ENCODE measurements at regions not wholly inside any gene's neighbourhood (a gene's known extent, or its start where the extent isn't known, plus 50 kb on each side); places are given as distances from the start of the nearest gene placed in this dataset.
A peak's percentile ranks its signal among the peaks of the same experiment; 100 is the strongest.
"Not testable (repeated sequence)": the region's sequence is repeated elsewhere in the genome, so short reads cannot be mapped to it uniquely, and the experiment has no call there.

- no peak for DNase-seq
Measured at GRCh38 chrX:138928737-138929459, 217.4 kb upstream of the FGF13 start.

DNA sequence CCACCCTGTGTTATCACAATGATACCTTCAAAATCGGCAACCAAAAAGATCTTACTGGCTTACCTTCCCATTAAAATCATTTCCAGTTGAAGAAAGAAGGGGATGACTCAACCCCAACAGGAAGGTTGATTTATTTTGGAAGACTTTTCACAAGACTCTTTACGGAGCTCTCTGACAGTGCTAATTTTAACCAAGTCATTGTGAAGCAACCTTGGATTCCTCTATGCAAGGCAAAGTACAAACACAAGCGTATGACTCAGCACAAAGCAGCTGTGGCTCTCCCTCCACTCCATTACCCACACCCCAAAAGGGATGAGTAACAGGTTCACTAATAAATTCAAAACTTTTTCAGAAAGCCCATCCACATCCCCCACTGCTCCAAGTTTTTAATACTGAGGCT is 213.8 kb upstream of the FGF13 start:
- peak; percentile 82 for DNase-seq

DNA sequence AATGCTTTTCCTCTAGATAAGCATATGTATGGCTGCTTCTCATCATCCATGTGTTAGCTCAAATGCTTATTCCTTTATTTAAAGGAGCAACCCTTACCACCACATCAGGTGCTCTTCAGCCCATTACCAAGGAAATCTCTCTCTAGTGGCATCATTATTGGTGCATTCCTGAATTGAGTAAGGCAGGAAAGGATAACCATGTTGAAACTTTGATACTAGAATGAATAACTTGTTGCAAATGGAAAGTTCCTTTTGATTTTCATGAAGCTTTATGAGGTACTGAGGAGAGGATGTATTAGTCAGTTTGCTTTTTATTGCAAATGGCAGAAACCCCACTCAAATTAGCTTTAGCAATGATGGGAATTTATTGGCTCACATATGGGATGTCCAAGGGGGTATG is 212.3 kb upstream of the FGF13 start:
- DNase-seq, result no peak

GRCh38 chrX:138921031-138921430 is 209.5 kb upstream of the FGF13 start:
- no peak for DNase-seq

GRCh38 chrX:138917781-138918180 is 206.3 kb upstream of the FGF13 start:
- peak; percentile 76 for DNase-seq

DNA sequence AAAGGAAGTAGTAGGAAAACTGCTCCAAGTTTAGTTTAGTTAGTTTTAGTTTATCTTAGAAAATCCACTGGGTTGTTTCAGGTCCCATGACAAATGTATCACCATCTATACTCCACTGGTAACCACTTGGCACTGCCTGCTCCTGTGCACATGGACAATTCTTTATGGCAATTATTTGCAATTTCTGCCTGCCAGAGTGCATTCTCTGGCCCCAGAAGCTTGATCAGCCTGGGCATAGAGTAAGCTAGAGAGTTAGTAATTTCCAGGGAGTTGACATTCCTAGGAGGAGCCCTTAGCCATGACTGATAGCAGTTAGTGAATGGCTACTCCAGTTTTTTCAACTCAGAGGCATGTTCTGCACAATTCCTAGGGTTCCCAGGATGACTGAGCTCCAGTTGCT is 203.2 kb upstream of the FGF13 start:
- no peak for DNase-seq

GRCh38 chrX:138908577-138908976 is 197.1 kb upstream of the FGF13 start:
- no peak for DNase-seq

GRCh38 chrX:138897621-138898492 is 186.3 kb upstream of the FGF13 start:
- DNase-seq, result no peak

DNA sequence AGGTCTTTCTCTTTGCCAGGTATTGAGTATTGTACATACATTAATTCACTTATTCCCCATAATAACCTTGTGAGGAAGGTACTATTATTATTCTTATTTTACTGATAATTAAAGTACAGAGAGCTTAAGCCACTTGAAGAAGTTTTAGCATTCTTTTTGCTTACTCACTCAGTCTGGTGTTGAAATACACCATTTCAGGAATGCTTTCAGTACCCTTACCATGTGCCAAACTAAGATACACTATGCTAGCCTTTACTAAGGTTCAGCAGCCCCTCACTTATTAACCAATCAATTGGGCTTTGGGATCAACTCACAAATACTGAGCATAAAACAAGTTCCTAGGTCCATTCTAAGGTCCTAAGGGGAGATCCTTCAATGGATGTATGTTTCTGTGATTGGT is 179.0 kb upstream of the FGF13 start:
- DNase-seq, result no peak

- no peak for DNase-seq
Measured at GRCh38 chrX:138889149-138889548, 177.6 kb upstream of the FGF13 start.

- DNase-seq, result no peak
Measured at GRCh38 chrX:138886769-138887168, 175.3 kb upstream of the FGF13 start.

GRCh38 chrX:138885886-138886285 is 174.4 kb upstream of the FGF13 start:
- peak; percentile 42 for DNase-seq

DNA sequence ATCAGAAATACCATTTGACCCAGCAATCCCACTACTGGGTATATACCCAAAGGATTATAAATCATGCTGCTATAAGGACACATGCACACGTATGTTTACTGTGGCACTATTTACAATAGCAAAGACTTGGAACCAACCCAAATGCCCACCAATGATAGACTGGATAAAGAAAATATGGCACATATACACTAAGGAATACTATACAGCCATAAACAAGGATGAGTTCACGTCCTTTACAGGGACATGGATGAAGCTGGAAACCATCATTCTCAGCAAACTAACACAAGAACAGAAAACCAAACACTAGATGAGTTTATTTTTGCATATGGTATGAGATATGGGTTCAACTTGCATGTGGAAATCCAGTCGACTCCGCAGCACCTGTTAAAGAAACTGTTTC is 168.8 kb upstream of the FGF13 start:
- DNase-seq, result not testable (repeated sequence)

GRCh38 chrX:138877746-138878145 is 166.2 kb upstream of the FGF13 start:
- no peak for DNase-seq

DNA sequence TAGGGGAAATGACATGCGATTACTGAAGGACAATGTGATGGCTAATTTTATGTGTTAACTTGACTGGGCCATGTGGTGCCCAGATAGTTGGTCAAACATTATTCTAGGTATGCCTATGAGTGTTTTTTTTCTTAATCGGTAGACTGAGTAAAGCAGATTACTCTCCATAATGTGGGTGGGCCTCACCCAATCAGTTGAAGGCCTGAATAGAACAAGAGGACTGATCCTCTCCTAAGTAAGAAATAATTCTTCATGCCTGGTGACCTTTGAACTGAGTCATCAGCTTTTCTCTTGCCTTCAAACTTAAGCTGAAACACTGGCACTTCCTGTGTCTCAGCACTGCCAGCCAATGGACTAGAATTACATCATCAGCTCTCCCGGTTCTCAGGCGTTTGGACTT is 164.0 kb upstream of the FGF13 start:
- DNase-seq, result no peak

- no peak for DNase-seq
Measured at GRCh38 chrX:138874271-138874935, 162.9 kb upstream of the FGF13 start.

DNA sequence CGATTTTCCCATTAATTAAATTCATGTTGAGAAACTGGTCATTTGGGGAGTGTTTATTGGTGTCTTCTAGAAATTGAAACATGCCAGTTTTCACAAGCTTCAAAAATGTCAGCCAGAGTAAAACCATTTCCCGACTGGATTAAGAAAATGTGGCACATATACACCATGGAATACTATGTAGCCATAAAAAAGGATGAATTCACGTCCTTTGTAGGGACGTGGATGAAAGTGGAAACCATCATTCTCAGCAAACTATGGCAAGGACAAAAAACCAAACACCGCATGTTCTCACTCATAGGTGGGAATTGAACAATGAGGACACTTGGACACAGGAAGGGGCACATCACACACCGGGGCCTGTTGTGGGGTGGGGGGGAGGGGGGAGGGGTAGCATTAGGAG is 162.1 kb upstream of the FGF13 start:
- not testable (repeated sequence) for DNase-seq

DNA sequence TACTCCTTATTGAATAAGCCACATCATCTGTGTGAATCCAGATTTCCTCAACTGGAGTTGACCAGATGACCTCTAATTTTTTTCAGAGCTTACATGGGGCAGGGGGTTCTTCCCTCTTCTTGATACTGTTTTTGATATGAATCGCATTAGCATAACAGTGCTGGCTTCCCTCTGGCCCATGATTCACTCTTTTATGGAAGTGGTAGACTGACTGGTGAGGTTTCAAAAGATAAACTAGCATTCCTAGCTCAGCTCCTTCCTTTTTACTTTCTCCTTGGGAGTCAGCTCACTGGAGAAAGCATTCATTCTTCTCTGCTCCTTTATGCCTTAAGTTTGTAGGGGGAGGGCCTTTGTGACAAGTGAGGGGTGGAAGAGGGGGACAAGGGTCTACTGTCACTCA is 161.0 kb upstream of the FGF13 start:
- no peak for DNase-seq

DNA sequence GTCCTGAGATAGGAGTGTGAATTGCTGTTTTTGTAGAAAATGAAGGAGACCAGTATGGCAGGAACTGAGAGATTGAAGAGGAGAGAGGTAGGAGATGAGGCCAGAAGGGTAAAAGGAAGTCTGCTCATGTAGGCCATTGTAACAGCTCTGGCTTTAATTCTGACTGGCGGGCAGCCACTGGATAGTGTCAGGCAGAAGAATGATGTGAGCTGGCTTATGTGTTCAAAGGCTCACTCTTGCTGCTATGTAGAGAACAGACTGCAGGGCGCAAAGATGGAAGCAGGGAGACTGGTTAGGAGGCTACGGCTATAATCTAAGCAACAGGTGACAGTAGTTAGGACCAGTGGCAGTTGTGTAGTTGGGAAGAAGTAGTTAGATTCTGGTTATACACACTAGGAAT is 160.2 kb upstream of the FGF13 start:
- no peak for DNase-seq

GRCh38 chrX:138866643-138867042 is 155.1 kb upstream of the FGF13 start:
- DNase-seq, result no peak

DNA sequence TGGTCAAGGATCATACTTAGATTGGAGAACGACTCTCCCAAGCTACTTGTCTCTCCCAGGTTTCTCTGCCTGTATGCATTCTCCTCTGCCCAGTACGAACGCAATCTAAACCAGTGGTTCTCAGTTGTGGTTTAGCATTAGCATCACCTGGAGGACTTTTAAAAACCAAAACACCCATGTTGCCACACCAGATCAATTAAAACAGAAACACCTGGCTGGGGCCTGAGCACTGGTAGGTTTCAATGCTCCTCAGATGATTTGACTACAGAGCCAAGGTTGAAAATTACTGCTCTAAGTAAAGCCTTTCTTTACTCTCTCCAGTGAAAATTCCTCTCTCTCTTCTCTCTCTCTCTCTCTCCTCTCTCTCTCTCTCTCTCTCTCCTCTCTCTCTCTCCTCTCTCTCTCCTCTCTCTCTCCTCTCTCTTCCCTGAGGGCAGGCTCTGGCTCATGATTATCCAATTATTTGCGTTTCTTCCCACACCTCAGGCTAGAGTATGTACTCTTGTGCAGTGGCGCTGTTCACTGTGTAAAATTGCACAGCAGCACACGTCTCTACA is 153.7 kb upstream of the FGF13 start:
- no peak for DNase-seq

DNA sequence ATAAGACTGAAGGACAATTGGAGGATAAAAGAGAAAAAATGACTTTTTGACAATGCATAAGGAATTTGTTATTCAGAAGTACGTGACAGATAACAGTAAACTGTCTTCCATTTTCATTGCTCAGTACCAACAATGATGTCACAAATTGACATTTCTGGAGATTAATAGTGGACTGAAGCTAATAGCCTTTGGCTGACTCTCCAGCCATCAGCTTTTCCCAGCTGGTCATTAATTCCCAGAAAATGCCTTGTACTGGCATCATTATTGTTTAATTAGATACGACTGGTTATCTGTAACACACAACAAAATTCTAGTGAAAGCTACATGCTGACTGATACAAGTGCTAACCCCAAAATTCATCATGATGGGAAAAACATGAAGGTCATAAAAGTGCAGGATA is 147.9 kb upstream of the FGF13 start:
- DNase-seq, result peak; percentile 19

DNA sequence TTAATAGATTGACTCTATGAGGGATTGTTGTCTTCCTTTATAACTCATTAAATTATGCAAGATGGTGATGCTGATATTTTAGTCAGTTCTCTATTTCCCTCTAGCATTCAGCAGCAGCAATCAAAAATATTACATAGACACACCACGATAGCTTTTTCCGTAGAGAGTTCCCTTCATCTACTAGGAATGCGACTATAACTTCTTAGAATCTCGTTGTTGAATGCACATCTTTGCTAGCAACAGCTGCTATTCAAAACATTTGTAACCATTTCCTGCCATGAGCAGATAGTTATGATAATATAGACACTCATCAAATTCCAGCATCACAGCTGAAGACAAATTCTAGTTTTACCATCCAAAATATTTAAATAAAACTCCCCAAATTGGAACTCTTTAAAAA is 147.4 kb upstream of the FGF13 start:
- DNase-seq, result peak; percentile 74
